Activated naive CD8-positive, alpha-beta T cell treated with anti-CD3 and anti-CD28 coated beads, Interleukin-2, amount 50 U/mL, for 24 hours (primary cell): ENCODE measurements at regions not wholly inside any gene's neighbourhood (a gene's known extent, or its start where the extent isn't known, plus 50 kb on each side); places are given as distances from the start of the nearest gene placed in this dataset.
"Not testable (repeated sequence)": the region's sequence is repeated elsewhere in the genome, so short reads cannot be mapped to it uniquely, and the experiment has no call there.

ENCODE experiments used
- ATAC-seq: fragments of 150-1000 bp; cut with Tn5 transposase; one replicate; pipeline ENCODE4 v1.10.0; 2021
- DNase-seq: peaks from one replicate; pipeline ENCODE4 v3.0.0; 2021
- H3K27ac Mint-ChIP-seq: one replicate; pipeline ENCODE4 v1.8.0; 2021; ENCODE audit warnings: mild to moderate bottlenecking, mixed read lengths
- H3K27me3 Mint-ChIP-seq: one replicate; pipeline ENCODE4 v1.8.0; 2021; ENCODE audit warnings: mixed read lengths
- H3K36me3 Mint-ChIP-seq: one replicate; pipeline ENCODE4 v1.8.0; 2021; ENCODE audit warnings: low read depth, mixed read lengths
- H3K4me1 Mint-ChIP-seq: one replicate; pipeline ENCODE4 v1.8.0; 2021; ENCODE audit warnings: mixed read lengths
- H3K4me3 Mint-ChIP-seq: one replicate; pipeline ENCODE4 v1.8.0; 2021; ENCODE audit warnings: mild to moderate bottlenecking, moderate library complexity, mixed read lengths
- H3K9me3 Mint-ChIP-seq: one replicate; pipeline ENCODE4 v1.8.0; 2021; ENCODE audit warnings: mixed read lengths

- Mint-ChIP-seq H3K27ac (no peak overlapping the region), H3K9me3 (peaks cover 5% of the 10 kb centered on the region), H3K36me3 (no peaks in the 10 kb centered on the region), H3K4me3 (no peak overlapping the region), H3K27me3 (no peaks in the 10 kb centered on the region), H3K4me1 (no peaks in the 10 kb centered on the region)
- DNase-seq (no peak), ATAC-seq (no peak)
Measured at GRCh38 chr13:76693086-76693485, 193.1 kb downstream of the KCTD12 start.

GRCh38 chr13:76692346-76692745 is 193.9 kb downstream of the KCTD12 start:
- H3K27ac Mint-ChIP-seq = no peak overlapping the region
- ATAC-seq = no peak
- H3K9me3 Mint-ChIP-seq = peaks cover 5% of the 10 kb centered on the region
- DNase-seq = no peak
- H3K4me1 Mint-ChIP-seq = no peaks in the 10 kb centered on the region
- no peaks in the 10 kb centered on the region for H3K36me3 Mint-ChIP-seq
- H3K27me3 Mint-ChIP-seq = no peaks in the 10 kb centered on the region
- H3K4me3 Mint-ChIP-seq = no peak overlapping the region

- no peak for ATAC-seq
- Mint-ChIP-seq H3K27me3 (no peaks in the 10 kb centered on the region), H3K36me3 (no peaks in the 10 kb centered on the region), H3K4me1 (no peaks in the 10 kb centered on the region), H3K27ac (no peak overlapping the region), H3K4me3 (no peak overlapping the region), H3K9me3 (peaks cover 5% of the 10 kb centered on the region)
- no peak for DNase-seq
Measured at GRCh38 chr13:76690611-76691010, 195.6 kb downstream of the KCTD12 start.

GRCh38 chr13:76687467-76687866 is 198.7 kb downstream of the KCTD12 start:
- peaks cover 5% of the 10 kb centered on the region for H3K9me3 Mint-ChIP-seq
- no peaks in the 10 kb centered on the region for H3K36me3 Mint-ChIP-seq
- ATAC-seq (peak; percentile 28), DNase-seq (no peak)
- H3K27me3 Mint-ChIP-seq = no peaks in the 10 kb centered on the region
- H3K27ac Mint-ChIP-seq = no peak overlapping the region
- no peak overlapping the region for H3K4me3 Mint-ChIP-seq
- no peaks in the 10 kb centered on the region for H3K4me1 Mint-ChIP-seq

GRCh38 chr13:76685938-76686337 is 200.3 kb downstream of the KCTD12 start:
- Mint-ChIP-seq H3K4me3 (no peak overlapping the region), H3K27me3 (no peaks in the 10 kb centered on the region), H3K4me1 (no peaks in the 10 kb centered on the region), H3K27ac (no peak overlapping the region), H3K36me3 (no peaks in the 10 kb centered on the region), H3K9me3 (peaks cover 5% of the 10 kb centered on the region)
- ATAC-seq (no peak), DNase-seq (no peak)

GRCh38 chr13:76684336-76684735 is 201.9 kb downstream of the KCTD12 start:
- H3K27me3 Mint-ChIP-seq = no peaks in the 10 kb centered on the region
- no peak for DNase-seq
- H3K9me3 Mint-ChIP-seq = peaks cover 3% of the 10 kb centered on the region
- no peak overlapping the region for H3K4me3 Mint-ChIP-seq
- H3K27ac Mint-ChIP-seq = no peak overlapping the region
- no peak for ATAC-seq
- H3K36me3 Mint-ChIP-seq = no peaks in the 10 kb centered on the region
- no peaks in the 10 kb centered on the region for H3K4me1 Mint-ChIP-seq

- Mint-ChIP-seq H3K36me3 (no peaks in the 10 kb centered on the region), H3K9me3 (no peaks in the 10 kb centered on the region), H3K4me3 (no peak overlapping the region), H3K27me3 (no peaks in the 10 kb centered on the region), H3K27ac (no peak overlapping the region), H3K4me1 (no peaks in the 10 kb centered on the region)
- no peak for ATAC-seq
- DNase-seq = no peak
Measured at GRCh38 chr13:76683854-76684253, 202.4 kb downstream of the KCTD12 start.

- Mint-ChIP-seq H3K9me3 (no peaks in the 10 kb centered on the region), H3K36me3 (no peaks in the 10 kb centered on the region), H3K4me3 (no peak overlapping the region), H3K27ac (no peak overlapping the region), H3K4me1 (no peaks in the 10 kb centered on the region), H3K27me3 (no peaks in the 10 kb centered on the region)
- DNase-seq (no peak), ATAC-seq (no peak)
Measured at GRCh38 chr13:76683168-76683567, 203.0 kb downstream of the KCTD12 start.

- no peaks in the 10 kb centered on the region for H3K36me3 Mint-ChIP-seq
Measured at GRCh38 chr13:76680112-76680511, 206.1 kb downstream of the KCTD12 start.

GRCh38 chr13:76677043-76677442 is 209.2 kb downstream of the KCTD12 start:
- no peaks in the 10 kb centered on the region for H3K9me3 Mint-ChIP-seq
- no peak for DNase-seq
- no peak for ATAC-seq
- H3K4me1 Mint-ChIP-seq = no peaks in the 10 kb centered on the region
- H3K27me3 Mint-ChIP-seq = peaks cover 3% of the 10 kb centered on the region
- H3K36me3 Mint-ChIP-seq = no peaks in the 10 kb centered on the region
- no peak overlapping the region for H3K27ac Mint-ChIP-seq
- H3K4me3 Mint-ChIP-seq = no peak overlapping the region

More at GRCh38 chr13:76680112-76680511, 206.1 kb downstream of the KCTD12 start:
- Mint-ChIP-seq H3K27ac (no peak overlapping the region), H3K27me3 (no peaks in the 10 kb centered on the region), H3K4me1 (no peaks in the 10 kb centered on the region), H3K4me3 (no peak overlapping the region), H3K9me3 (no peaks in the 10 kb centered on the region)
- ATAC-seq (no peak), DNase-seq (no peak)

GRCh38 chr13:76672420-76672819 is 213.8 kb downstream of the KCTD12 start:
- no peak overlapping the region for H3K27ac Mint-ChIP-seq
- H3K27me3 Mint-ChIP-seq = peaks cover 3% of the 10 kb centered on the region
- ATAC-seq (no peak), DNase-seq (no peak)
- no peak overlapping the region for H3K4me3 Mint-ChIP-seq
- no peaks in the 10 kb centered on the region for H3K9me3 Mint-ChIP-seq
- H3K4me1 Mint-ChIP-seq = peaks cover under 1% of the 10 kb centered on the region
- no peaks in the 10 kb centered on the region for H3K36me3 Mint-ChIP-seq

- H3K27me3 Mint-ChIP-seq = no peaks in the 10 kb centered on the region
- peaks cover 5% of the 10 kb centered on the region for H3K4me1 Mint-ChIP-seq
- ATAC-seq = no peak
- H3K36me3 Mint-ChIP-seq = no peaks in the 10 kb centered on the region
- no peak overlapping the region for H3K27ac Mint-ChIP-seq
- H3K9me3 Mint-ChIP-seq = no peaks in the 10 kb centered on the region
- no peak for DNase-seq
- H3K4me3 Mint-ChIP-seq = no peak overlapping the region
Measured at GRCh38 chr13:76668716-76669115, 217.5 kb downstream of the KCTD12 start.

GRCh38 chr13:76668141-76668540 is 218.1 kb downstream of the KCTD12 start:
- Mint-ChIP-seq H3K4me3 (no peak overlapping the region), H3K36me3 (no peaks in the 10 kb centered on the region), H3K27ac (no peak overlapping the region), H3K9me3 (no peaks in the 10 kb centered on the region), H3K27me3 (no peaks in the 10 kb centered on the region), H3K4me1 (peaks cover 5% of the 10 kb centered on the region)
- ATAC-seq (no peak), DNase-seq (no peak)

GRCh38 chr13:76667551-76667950 is 218.7 kb downstream of the KCTD12 start:
- H3K27me3 Mint-ChIP-seq = no peaks in the 10 kb centered on the region
- peak; percentile 61 for ATAC-seq
- no peaks in the 10 kb centered on the region for H3K36me3 Mint-ChIP-seq
- DNase-seq = no peak
- no peak overlapping the region for H3K27ac Mint-ChIP-seq
- H3K4me1 Mint-ChIP-seq = peaks cover 5% of the 10 kb centered on the region
- H3K4me3 Mint-ChIP-seq = no peak overlapping the region
- no peaks in the 10 kb centered on the region for H3K9me3 Mint-ChIP-seq

- Mint-ChIP-seq H3K27ac (no peak overlapping the region), H3K4me1 (peaks cover 5% of the 10 kb centered on the region), H3K9me3 (no peaks in the 10 kb centered on the region), H3K4me3 (no peak overlapping the region), H3K27me3 (no peaks in the 10 kb centered on the region), H3K36me3 (no peaks in the 10 kb centered on the region)
- no peak for ATAC-seq
- DNase-seq = no peak
Measured at GRCh38 chr13:76663592-76664335, 222.4 kb downstream of the KCTD12 start.

GRCh38 chr13:76659074-76659473 is 227.1 kb downstream of the KCTD12 start:
- not testable (repeated sequence) for H3K36me3 Mint-ChIP-seq, H3K27ac Mint-ChIP-seq, ATAC-seq, H3K27me3 Mint-ChIP-seq, H3K4me1 Mint-ChIP-seq, H3K4me3 Mint-ChIP-seq, H3K9me3 Mint-ChIP-seq, DNase-seq
